Stimulated activated CD8-positive, alpha-beta memory T cell treated with anti-CD3 and anti-CD28 coated beads, Interleukin-7, amount 100 ng/mL, for 4 hours (primary cell): ENCODE measurements at regions not wholly inside any gene's neighbourhood (a gene's known extent, or its start where the extent isn't known, plus 50 kb on each side); places are given as distances from the start of the nearest gene placed in this dataset.
"Not testable (repeated sequence)": the region's sequence is repeated elsewhere in the genome, so short reads cannot be mapped to it uniquely, and the experiment has no call there.

Experiments
- DNase-seq, 2 donors: peaks; one replicate each; pipeline ENCODE4 v3.0.0-alpha.2; 2020; ENCODE audit warnings: low read depth in 2 of 2

GRCh38 chr16:51854401-51854951 lies 692.5 kb downstream of the TOX3 start:
- DNase-seq: no peak

GRCh38 chr16:51853586-51853985 lies 693.4 kb downstream of the TOX3 start:
- DNase-seq: no peak

GRCh38 chr16:51852892-51853291 lies 694.1 kb downstream of the TOX3 start:
- no peak for DNase-seq

GRCh38 chr16:51851111-51851510 lies 695.8 kb downstream of the TOX3 start:
- no peak for DNase-seq

GRCh38 chr16:51849715-51850114 lies 697.2 kb downstream of the TOX3 start:
- no peak for DNase-seq

- no peak for DNase-seq
Measured at GRCh38 chr16:51845586-51846305, 694.7 kb upstream of the SALL1 start.

GRCh38 chr16:51839727-51840462 lies 688.8 kb upstream of the SALL1 start:
- DNase-seq: no peak

GRCh38 chr16:51834794-51835193 lies 683.7 kb upstream of the SALL1 start:
- no peak for DNase-seq

- no peak for DNase-seq
Measured at GRCh38 chr16:51834133-51834532, 683.1 kb upstream of the SALL1 start.

GRCh38 chr16:51831595-51832367 lies 680.7 kb upstream of the SALL1 start:
- DNase-seq: no peak

- DNase-seq: not testable (repeated sequence)
Measured at GRCh38 chr16:51831034-51831433, 680.0 kb upstream of the SALL1 start.

GRCh38 chr16:51825779-51826178 lies 674.7 kb upstream of the SALL1 start:
- DNase-seq: no peak

- no peak for DNase-seq
Measured at GRCh38 chr16:51822471-51822870, 671.4 kb upstream of the SALL1 start.

- DNase-seq: no peak
Measured at GRCh38 chr16:51821527-51821926, 670.5 kb upstream of the SALL1 start.

- DNase-seq: no peak
Measured at GRCh38 chr16:51820176-51820575, 669.1 kb upstream of the SALL1 start.

GRCh38 chr16:51818342-51818944 lies 667.4 kb upstream of the SALL1 start:
- no peak for DNase-seq

GRCh38 chr16:51816929-51817328 lies 665.9 kb upstream of the SALL1 start:
- no peak for DNase-seq

- no peak for DNase-seq
Measured at GRCh38 chr16:51815523-51815922, 664.5 kb upstream of the SALL1 start.

GRCh38 chr16:51814617-51815016 lies 663.5 kb upstream of the SALL1 start:
- no peak for DNase-seq

- DNase-seq: no peak
Measured at GRCh38 chr16:51813609-51814008, 662.5 kb upstream of the SALL1 start.

GRCh38 chr16:51812945-51813344 lies 661.9 kb upstream of the SALL1 start:
- DNase-seq: no peak

- DNase-seq: no peak
Measured at GRCh38 chr16:51807551-51807950, 656.5 kb upstream of the SALL1 start.
